HFFc6 (cell line): ENCODE measurements at regions not wholly inside any gene's neighbourhood (a gene's known extent, or its start where the extent isn't known, plus 50 kb on each side); places are given as distances from the start of the nearest gene placed in this dataset.

ENCODE experiments used
- DNase-seq: peaks from one replicate; pipeline ENCODE4 v3.0.0-alpha.2; 2018
- H3K27ac Mint-ChIP-seq: 2 replicates; pipeline ENCODE4 v1.8.0; 2020; ENCODE audit warnings: mild to moderate bottlenecking, mixed read lengths
- H3K27me3 Mint-ChIP-seq: 2 replicates; pipeline ENCODE4 v1.8.0; 2021; ENCODE audit warnings: mild to moderate bottlenecking, moderate library complexity, mixed read lengths; ENCODE audit not compliant: insufficient read depth
- H3K36me3 Mint-ChIP-seq: 2 replicates; pipeline ENCODE4 v1.8.0; 2021; ENCODE audit warnings: low read depth, mixed read lengths
- H3K4me1 Mint-ChIP-seq: 2 replicates; pipeline ENCODE4 v1.8.0; 2020; ENCODE audit warnings: low read depth, mixed read lengths
- H3K4me3 Mint-ChIP-seq: 2 replicates; pipeline ENCODE4 v1.8.0; 2020; ENCODE audit warnings: mild to moderate bottlenecking, moderate library complexity, mixed read lengths
- H3K9me3 Mint-ChIP-seq: 2 replicates; pipeline ENCODE4 v1.8.0; 2020; ENCODE audit warnings: mild to moderate bottlenecking, mixed read lengths
- TF ChIP-seq, protein P1 (sequence below): fragments of 200-600 bp; sonication (generic); IDR thresholded peaks from 2 replicates; pipeline ENCODE4 v1.5.0; 2021; ENCODE audit warnings: antibody characterized with exemption, mild to moderate bottlenecking

DNA sequence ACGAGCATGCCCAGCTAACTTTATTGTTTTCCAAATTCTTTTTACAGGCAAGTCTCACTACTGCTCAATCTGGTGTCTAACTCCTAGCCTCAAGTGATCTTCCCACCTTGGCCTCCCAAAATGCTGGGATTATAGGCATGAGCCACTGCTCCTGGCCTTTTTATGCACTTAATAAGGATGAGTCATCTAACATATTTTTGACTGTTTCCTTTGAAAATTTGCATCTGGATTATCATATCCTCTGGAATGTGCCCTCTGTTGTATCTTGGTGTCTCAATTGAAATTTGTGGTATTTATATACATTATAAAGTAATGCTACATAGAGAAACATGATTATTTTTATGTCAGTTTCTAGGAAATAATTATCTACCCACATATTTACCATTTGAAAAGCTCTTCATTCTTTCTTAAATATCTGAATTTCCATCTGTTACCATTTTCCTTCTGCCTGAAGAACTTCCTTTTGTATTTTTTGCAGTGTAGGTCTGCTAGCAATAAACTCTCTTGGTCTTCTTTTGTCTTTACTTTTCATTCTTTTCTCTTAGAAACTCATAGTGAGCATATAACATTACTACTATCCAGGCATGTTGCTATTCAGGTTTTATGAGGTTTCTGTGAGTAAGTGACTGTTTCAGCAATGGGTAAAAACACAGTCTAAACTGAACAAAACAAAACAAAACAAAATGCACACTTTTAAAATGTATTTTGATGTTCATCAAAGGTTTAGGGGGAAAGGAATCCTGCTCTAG, 52.8 kb upstream of the CNOT2 start:
- Mint-ChIP-seq H3K36me3 (no peaks in the 10 kb centered on the region), H3K27ac (no peak overlapping the region; the same call in 1 of the 2 replicates), H3K4me3 (no peak overlapping the region), H3K4me1 (peaks cover 11% of the 10 kb centered on the region), H3K27me3 (no peaks in the 10 kb centered on the region; the same call in none of the 2 replicates), H3K9me3 (no peaks in the 10 kb centered on the region)
- TF ChIP-seq, protein P1, sequence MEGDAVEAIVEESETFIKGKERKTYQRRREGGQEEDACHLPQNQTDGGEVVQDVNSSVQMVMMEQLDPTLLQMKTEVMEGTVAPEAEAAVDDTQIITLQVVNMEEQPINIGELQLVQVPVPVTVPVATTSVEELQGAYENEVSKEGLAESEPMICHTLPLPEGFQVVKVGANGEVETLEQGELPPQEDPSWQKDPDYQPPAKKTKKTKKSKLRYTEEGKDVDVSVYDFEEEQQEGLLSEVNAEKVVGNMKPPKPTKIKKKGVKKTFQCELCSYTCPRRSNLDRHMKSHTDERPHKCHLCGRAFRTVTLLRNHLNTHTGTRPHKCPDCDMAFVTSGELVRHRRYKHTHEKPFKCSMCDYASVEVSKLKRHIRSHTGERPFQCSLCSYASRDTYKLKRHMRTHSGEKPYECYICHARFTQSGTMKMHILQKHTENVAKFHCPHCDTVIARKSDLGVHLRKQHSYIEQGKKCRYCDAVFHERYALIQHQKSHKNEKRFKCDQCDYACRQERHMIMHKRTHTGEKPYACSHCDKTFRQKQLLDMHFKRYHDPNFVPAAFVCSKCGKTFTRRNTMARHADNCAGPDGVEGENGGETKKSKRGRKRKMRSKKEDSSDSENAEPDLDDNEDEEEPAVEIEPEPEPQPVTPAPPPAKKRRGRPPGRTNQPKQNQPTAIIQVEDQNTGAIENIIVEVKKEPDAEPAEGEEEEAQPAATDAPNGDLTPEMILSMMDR: no peak
- peak; percentile 6 for DNase-seq
